ENCODE measurements at regions not wholly inside any gene's neighbourhood (a gene's known extent, or its start where the extent isn't known, plus 50 kb on each side); places are given as distances from the start of the nearest gene placed in this dataset.

DNA sequence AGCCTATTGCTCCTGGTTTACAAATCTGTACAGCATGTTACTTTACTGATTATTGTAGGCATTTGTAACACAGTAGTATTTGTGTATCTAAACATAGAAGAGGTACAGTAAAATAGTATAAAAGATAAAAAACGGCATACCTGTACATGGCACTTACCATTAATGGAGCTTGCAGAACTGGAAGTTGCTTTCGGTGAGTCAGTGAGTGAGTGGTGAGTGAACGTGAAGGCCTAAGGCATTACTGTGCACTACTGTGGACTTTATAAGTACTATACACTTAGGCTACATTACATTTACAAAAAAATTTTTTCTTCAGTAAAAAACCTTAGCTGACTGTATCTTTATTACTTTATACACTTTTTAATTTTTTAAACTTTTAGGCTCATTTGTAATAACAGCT, 90.9 kb downstream of the RAP2B start:
- H3K9ac ChIP-seq (ENCODE audit: insufficient read depth in 1 of 2, low read length in 2 of 2) = no peak overlapping the region
- DNase-seq = no peak
- H3K27ac ChIP-seq (ENCODE audit: low read depth in 1 of 2, low read length in 1 of 2) = no peak overlapping the region
- TF ChIP-seq, protein P1, sequence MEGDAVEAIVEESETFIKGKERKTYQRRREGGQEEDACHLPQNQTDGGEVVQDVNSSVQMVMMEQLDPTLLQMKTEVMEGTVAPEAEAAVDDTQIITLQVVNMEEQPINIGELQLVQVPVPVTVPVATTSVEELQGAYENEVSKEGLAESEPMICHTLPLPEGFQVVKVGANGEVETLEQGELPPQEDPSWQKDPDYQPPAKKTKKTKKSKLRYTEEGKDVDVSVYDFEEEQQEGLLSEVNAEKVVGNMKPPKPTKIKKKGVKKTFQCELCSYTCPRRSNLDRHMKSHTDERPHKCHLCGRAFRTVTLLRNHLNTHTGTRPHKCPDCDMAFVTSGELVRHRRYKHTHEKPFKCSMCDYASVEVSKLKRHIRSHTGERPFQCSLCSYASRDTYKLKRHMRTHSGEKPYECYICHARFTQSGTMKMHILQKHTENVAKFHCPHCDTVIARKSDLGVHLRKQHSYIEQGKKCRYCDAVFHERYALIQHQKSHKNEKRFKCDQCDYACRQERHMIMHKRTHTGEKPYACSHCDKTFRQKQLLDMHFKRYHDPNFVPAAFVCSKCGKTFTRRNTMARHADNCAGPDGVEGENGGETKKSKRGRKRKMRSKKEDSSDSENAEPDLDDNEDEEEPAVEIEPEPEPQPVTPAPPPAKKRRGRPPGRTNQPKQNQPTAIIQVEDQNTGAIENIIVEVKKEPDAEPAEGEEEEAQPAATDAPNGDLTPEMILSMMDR (IDR thresholded peaks at IDR 0.05; ENCODE audit: control extremely low read depth, extremely low read depth) = no peak
- H3K36me3 ChIP-seq (ENCODE audit: control insufficient read depth in 4 of 4, insufficient read depth in 4 of 4, low read length in 4 of 4) = no peaks in the 10 kb centered on the region
- H3K4me3 ChIP-seq = no peak overlapping the region
- H3K9me3 ChIP-seq (ENCODE audit: control insufficient read depth in 4 of 4, insufficient read depth in 3 of 4, low read length in 3 of 4) = no peaks in the 10 kb centered on the region
- WGBS, 2 donors = 86 to 94% methylated on average over 3 of the region's 3 CpGs
- no peaks in the 10 kb centered on the region for H3K27me3 ChIP-seq (ENCODE audit: control insufficient read depth in 3 of 3, insufficient read depth in 3 of 3, low read length in 2 of 3)
- H3K4me1 ChIP-seq (ENCODE audit: control insufficient read depth in 5 of 5, insufficient read depth in 5 of 5, low read length in 5 of 5) = peaks cover 0 to 5% (median 0%) of the 10 kb centered on the region in 5 donors
- no peak for ATAC-seq (ENCODE audit: insufficient read depth, low FRiP score)

DNA sequence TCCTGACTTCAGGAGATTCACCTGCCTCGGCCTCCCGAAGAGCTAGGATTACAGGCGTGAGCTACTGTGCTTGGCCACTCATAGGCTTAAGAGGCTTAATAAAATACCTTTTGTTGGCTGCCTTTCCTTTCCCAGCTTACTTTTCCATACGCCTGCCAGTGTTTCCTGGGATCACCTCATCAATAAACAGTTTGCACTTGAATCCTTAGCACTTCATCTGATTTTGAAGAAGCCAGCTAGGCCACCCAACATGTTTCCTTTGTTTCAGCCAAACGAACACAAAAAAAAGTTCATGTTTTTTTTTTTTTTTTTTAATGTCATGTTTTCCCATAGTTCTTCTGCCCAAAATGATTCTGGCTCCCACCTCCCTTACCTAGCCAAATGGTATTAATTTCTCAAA, 92.3 kb downstream of the RAP2B start:
- no peak overlapping the region for H3K9ac ChIP-seq (ENCODE audit: insufficient read depth in 1 of 2, low read length in 2 of 2)
- H3K4me3 ChIP-seq = no peak overlapping the region
- 87 to 88% methylated on average over 5 of the region's 5 CpGs for WGBS, 2 donors
- ATAC-seq (ENCODE audit: insufficient read depth, low FRiP score) (no peak), DNase-seq (peak; percentile 48 to 85 (median 78))
- no peaks in the 10 kb centered on the region for H3K9me3 ChIP-seq (ENCODE audit: control insufficient read depth in 4 of 4, insufficient read depth in 3 of 4, low read length in 3 of 4)
- no peak overlapping the region for H3K27ac ChIP-seq (ENCODE audit: low read depth in 1 of 2, low read length in 1 of 2)
- no peaks in the 10 kb centered on the region for H3K27me3 ChIP-seq (ENCODE audit: control insufficient read depth in 3 of 3, insufficient read depth in 3 of 3, low read length in 2 of 3)
- H3K4me1 ChIP-seq (ENCODE audit: control insufficient read depth in 5 of 5, insufficient read depth in 5 of 5, low read length in 5 of 5) = peaks cover 0 to 5% (median 0%) of the 10 kb centered on the region in 5 donors
- TF ChIP-seq, protein P1 (IDR thresholded peaks at IDR 0.05; ENCODE audit: control extremely low read depth, extremely low read depth) = no peak
- H3K36me3 ChIP-seq (ENCODE audit: control insufficient read depth in 4 of 4, insufficient read depth in 4 of 4, low read length in 4 of 4) = no peaks in the 10 kb centered on the region

DNA sequence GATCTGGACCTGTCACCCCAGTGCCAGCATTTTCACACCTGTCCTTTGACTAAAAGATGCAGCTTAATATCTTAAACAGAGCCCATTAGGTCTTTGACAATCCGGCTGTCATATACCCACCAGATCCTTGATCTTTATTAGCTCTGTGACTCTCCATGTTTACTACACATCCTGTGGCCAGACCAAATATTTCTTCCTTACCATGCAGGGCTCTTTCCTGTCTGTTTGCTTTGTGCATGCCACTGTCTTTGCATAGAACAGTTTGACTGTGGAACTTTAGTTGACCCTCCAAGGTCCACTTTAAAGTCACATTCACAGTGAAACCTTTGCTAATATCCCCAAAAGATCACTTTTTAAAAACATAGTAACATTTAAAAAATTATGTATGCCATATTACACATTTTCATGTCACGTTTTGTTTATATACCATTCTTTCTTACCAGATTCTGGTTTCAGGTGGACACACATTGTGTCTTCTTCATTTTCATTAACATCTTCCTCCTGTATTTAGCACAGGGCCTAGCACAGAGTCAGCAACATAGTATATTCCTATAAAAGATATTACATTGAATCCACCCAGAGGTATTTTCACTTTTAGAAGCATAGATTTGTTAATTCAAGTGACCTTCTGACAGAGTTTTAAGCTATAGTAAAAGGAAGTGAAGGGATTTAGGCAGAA, 95.8 kb downstream of the RAP2B start:
- Histone ChIP-seq H3K4me3 (no peak overlapping the region), H3K9me3 (ENCODE audit: control insufficient read depth in 4 of 4, insufficient read depth in 3 of 4, low read length in 3 of 4) (no peaks in the 10 kb centered on the region), H3K9ac (ENCODE audit: insufficient read depth in 1 of 2, low read length in 2 of 2) (no peak overlapping the region), H3K27ac (ENCODE audit: low read depth in 1 of 2, low read length in 1 of 2) (no peak overlapping the region), H3K27me3 (ENCODE audit: control insufficient read depth in 3 of 3, insufficient read depth in 3 of 3, low read length in 2 of 3) (no peaks in the 10 kb centered on the region), H3K36me3 (ENCODE audit: control insufficient read depth in 4 of 4, insufficient read depth in 4 of 4, low read length in 4 of 4) (no peaks in the 10 kb centered on the region), H3K4me1 (ENCODE audit: control insufficient read depth in 5 of 5, insufficient read depth in 5 of 5, low read length in 5 of 5) (peaks cover 0 to 5% (median 0%) of the 10 kb centered on the region in 5 donors)
- no peak for DNase-seq
- 69 to 78% methylated on average over 2 of the region's 2 CpGs for WGBS, 2 donors
- TF ChIP-seq, protein P1 (IDR thresholded peaks at IDR 0.05; ENCODE audit: control extremely low read depth, extremely low read depth) = no peak
- no peak for ATAC-seq (ENCODE audit: insufficient read depth, low FRiP score)

- DNase-seq = no peak
- TF ChIP-seq, protein P1 (IDR thresholded peaks at IDR 0.05; ENCODE audit: control extremely low read depth, extremely low read depth) = no peak
- ATAC-seq (ENCODE audit: insufficient read depth, low FRiP score) = no peak
- H3K9ac ChIP-seq (ENCODE audit: insufficient read depth in 1 of 2, low read length in 2 of 2) = no peak overlapping the region
- H3K27me3 ChIP-seq (ENCODE audit: control insufficient read depth in 3 of 3, insufficient read depth in 3 of 3, low read length in 2 of 3) = no peaks in the 10 kb centered on the region
- H3K4me1 ChIP-seq (ENCODE audit: control insufficient read depth in 5 of 5, insufficient read depth in 5 of 5, low read length in 5 of 5) = peaks cover 0 to under 1% (median 0%) of the 10 kb centered on the region in 5 donors
- H3K4me3 ChIP-seq = no peak overlapping the region
- no peak overlapping the region for H3K27ac ChIP-seq (ENCODE audit: low read depth in 1 of 2, low read length in 1 of 2)
- no peaks in the 10 kb centered on the region for H3K9me3 ChIP-seq (ENCODE audit: control insufficient read depth in 4 of 4, insufficient read depth in 3 of 4, low read length in 3 of 4)
- 74 to 84% methylated on average over 3 of the region's 3 CpGs for WGBS, 2 donors
- H3K36me3 ChIP-seq (ENCODE audit: control insufficient read depth in 4 of 4, insufficient read depth in 4 of 4, low read length in 4 of 4) = no peaks in the 10 kb centered on the region
Observed at GRCh38 chr3:153259956-153260355, 97.9 kb downstream of the RAP2B start.

Data from lung (tissue), 11 donors.